Panc1 (cell line): ENCODE measurements at regions not wholly inside any gene's neighbourhood (a gene's known extent, or its start where the extent isn't known, plus 50 kb on each side); places are given as distances from the start of the nearest gene placed in this dataset.

Experiments
- ATAC-seq: fragments of 200-7000 bp; cut with Tn5 transposase; 2 replicates; pipeline ENCODE4 v1.9.1; 2020; ENCODE audit warnings: mild to moderate bottlenecking, moderate library complexity
- BruUV-seq: library from RNA; stranded (reverse); fragments of 400-500 nt; replicated peaks from 2 replicates; lab custom pipeline; 2021; lab: Mats Ljungman, UMichigan
- CTCF ChIA-PET: fragments of 300-600 bp; sonication (Branson Sonifier 250); formaldehyde crosslinking; loops from one replicate; lab custom pipeline; 2022; ENCODE audit warnings: antibody characterized with exemption; lab: Charles Lee
- POLR2A ChIA-PET: fragments of 300-600 bp; sonication (Branson Sonifier 250); formaldehyde crosslinking; loops from one replicate; lab custom pipeline; 2022; ENCODE audit warnings: antibody characterized with exemption; lab: Charles Lee
- DNase-seq: peaks from one replicate; pipeline ENCODE4 v3.0.0-alpha.2; 2010; ENCODE audit warnings: low read depth, low spot score
- H3K27ac ChIP-seq: 2 replicates; pipeline ENCODE4 v1.5.1; 2011; ENCODE audit warnings: mild to moderate bottlenecking, low read length, inconsistent platforms
- H3K27me3 ChIP-seq: fragments of 200-500 bp; sonication (Bioruptor generic); 2 replicates; pipeline ENCODE4 v1.6.0; 2014; ENCODE audit warnings: low read length, inconsistent platforms; ENCODE audit not compliant: control insufficient read depth, insufficient read depth
- H3K36me3 ChIP-seq: fragments of 200-500 bp; sonication (Bioruptor generic); 2 replicates; pipeline ENCODE4 v1.5.1; 2014; ENCODE audit warnings: inconsistent platforms, mild to moderate bottlenecking, low read length, moderate library complexity; ENCODE audit not compliant: control insufficient read depth, insufficient read depth
- H3K4me1 ChIP-seq: 2 replicates; pipeline ENCODE4 v1.5.1; 2011; ENCODE audit warnings: inconsistent platforms, mild to moderate bottlenecking, low read length, moderate library complexity; ENCODE audit not compliant: control insufficient read depth, insufficient read depth
- H3K4me3 ChIP-seq, 2 experiments: 2 replicates each; pipeline ENCODE4 v1.5.1; 2011 to 2012; ENCODE audit warnings: low read depth in 2 of 2, low read length in 2 of 2, mild to moderate bottlenecking in 2 of 2, inconsistent platforms in 1 of 2, moderate library complexity in 1 of 2
- H3K9me3 ChIP-seq: fragments of 200-500 bp; sonication (Bioruptor generic); 2 replicates; pipeline ENCODE4 v1.5.1; 2014; ENCODE audit warnings: low read depth, mild to moderate bottlenecking, inconsistent platforms, low read length, moderate library complexity; ENCODE audit not compliant: control insufficient read depth, insufficient read depth
- POLR2AphosphoS5 ChIP-seq: IDR thresholded peaks from 2 replicates; pipeline ENCODE4 v1.6.1; 2012; ENCODE audit warnings: mild to moderate bottlenecking, low read depth, low read length, moderate library complexity
- SIN3A ChIP-seq: IDR thresholded peaks from 2 replicates; pipeline ENCODE4 v1.6.1; 2012; ENCODE audit warnings: low read depth, mild to moderate bottlenecking, low read length, moderate library complexity, borderline replicate concordance; ENCODE audit not compliant: insufficient read depth
- TCF7L2 ChIP-seq: IDR thresholded peaks from 2 replicates; pipeline ENCODE4 v1.6.1; 2011; ENCODE audit warnings: mild to moderate bottlenecking, low read depth, low read length, inconsistent platforms
- in situ Hi-C: cut with HindIII; loops from 2 replicates; pipeline ENCODE4 v1.10.0; 2016; ENCODE audit warnings: low sequenced_read_pairs, low pct_unique_long_range_greater_than_20kb
- intact Hi-C: fragments of 100-400 bp; cut with micrococcal nuclease; formaldehyde crosslinking; loops from one replicate; pipeline ENCODE4 v1.10.0; 2022; ENCODE audit not compliant: unreplicated experiment
- TF ChIP-seq, protein P1 (sequence below), 2 experiments: IDR thresholded peaks; 2 replicates each; pipeline ENCODE4 v1.6.1; 2011 to 2012; ENCODE audit warnings: low read depth in 2 of 2, control low read depth in 1 of 2, low read length in 1 of 2, mild to moderate bottlenecking in 1 of 2, moderate library complexity in 1 of 2; ENCODE audit not compliant: insufficient read depth in 1 of 2
- TF ChIP-seq, protein P2 (sequence below): fragments of 450-650 bp; IDR thresholded peaks from 2 replicates; pipeline ENCODE4 v1.5.1; 2017; ENCODE audit warnings: mild to moderate bottlenecking

DNA sequence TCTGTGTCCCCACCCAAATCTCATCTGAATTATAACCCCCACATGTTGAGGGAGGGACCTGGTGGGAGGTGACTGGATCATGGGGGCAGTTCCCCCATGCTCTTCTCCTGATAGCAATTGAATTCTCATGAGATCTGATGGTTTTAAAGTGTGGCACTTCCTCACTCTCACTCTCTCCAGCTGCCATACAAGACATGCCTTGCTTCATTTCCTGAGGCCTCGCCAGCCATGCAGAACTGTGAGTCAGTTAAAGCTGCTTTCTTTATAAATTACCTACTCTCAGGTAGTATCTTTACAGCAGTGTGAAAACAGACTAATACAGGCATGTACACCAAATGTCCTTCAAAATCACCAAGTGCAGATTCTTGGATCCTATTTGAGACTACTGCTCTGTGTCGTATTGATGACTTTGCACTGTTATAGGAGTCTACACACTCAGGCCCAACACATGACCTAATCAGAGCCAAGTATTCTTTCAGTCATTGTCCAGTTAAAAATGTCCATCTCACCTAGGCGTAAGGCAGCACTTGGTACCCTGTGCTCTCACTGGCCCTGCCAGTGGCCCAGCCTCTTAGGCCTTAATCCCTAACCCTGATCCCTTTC is 52.8 kb upstream of the UST start:
- Histone ChIP-seq H3K4me1 (no peaks in the 10 kb centered on the region), H3K27ac (no peak overlapping the region), H3K9me3 (no peaks in the 10 kb centered on the region), H3K27me3 (no peaks in the 10 kb centered on the region), H3K4me3 (no peak overlapping the region), H3K36me3 (no peaks in the 10 kb centered on the region)
- DNase-seq (no peak), ATAC-seq (no peak)
- no TSS peak for BruUV-seq
- intact Hi-C loops = no loop called here
- TF ChIP-seq, protein P1, sequence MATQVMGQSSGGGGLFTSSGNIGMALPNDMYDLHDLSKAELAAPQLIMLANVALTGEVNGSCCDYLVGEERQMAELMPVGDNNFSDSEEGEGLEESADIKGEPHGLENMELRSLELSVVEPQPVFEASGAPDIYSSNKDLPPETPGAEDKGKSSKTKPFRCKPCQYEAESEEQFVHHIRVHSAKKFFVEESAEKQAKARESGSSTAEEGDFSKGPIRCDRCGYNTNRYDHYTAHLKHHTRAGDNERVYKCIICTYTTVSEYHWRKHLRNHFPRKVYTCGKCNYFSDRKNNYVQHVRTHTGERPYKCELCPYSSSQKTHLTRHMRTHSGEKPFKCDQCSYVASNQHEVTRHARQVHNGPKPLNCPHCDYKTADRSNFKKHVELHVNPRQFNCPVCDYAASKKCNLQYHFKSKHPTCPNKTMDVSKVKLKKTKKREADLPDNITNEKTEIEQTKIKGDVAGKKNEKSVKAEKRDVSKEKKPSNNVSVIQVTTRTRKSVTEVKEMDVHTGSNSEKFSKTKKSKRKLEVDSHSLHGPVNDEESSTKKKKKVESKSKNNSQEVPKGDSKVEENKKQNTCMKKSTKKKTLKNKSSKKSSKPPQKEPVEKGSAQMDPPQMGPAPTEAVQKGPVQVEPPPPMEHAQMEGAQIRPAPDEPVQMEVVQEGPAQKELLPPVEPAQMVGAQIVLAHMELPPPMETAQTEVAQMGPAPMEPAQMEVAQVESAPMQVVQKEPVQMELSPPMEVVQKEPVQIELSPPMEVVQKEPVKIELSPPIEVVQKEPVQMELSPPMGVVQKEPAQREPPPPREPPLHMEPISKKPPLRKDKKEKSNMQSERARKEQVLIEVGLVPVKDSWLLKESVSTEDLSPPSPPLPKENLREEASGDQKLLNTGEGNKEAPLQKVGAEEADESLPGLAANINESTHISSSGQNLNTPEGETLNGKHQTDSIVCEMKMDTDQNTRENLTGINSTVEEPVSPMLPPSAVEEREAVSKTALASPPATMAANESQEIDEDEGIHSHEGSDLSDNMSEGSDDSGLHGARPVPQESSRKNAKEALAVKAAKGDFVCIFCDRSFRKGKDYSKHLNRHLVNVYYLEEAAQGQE (IDR thresholded peaks at IDR 0.05; ENCODE audit: insufficient read depth in 1 of 2, low read depth in 2 of 2, low read length in 1 of 2) = no peak
- TF ChIP-seq TCF7L2 (no peak), POLR2AphosphoS5 (no peak), SIN3A (no peak)
- TF ChIP-seq, protein P2, sequence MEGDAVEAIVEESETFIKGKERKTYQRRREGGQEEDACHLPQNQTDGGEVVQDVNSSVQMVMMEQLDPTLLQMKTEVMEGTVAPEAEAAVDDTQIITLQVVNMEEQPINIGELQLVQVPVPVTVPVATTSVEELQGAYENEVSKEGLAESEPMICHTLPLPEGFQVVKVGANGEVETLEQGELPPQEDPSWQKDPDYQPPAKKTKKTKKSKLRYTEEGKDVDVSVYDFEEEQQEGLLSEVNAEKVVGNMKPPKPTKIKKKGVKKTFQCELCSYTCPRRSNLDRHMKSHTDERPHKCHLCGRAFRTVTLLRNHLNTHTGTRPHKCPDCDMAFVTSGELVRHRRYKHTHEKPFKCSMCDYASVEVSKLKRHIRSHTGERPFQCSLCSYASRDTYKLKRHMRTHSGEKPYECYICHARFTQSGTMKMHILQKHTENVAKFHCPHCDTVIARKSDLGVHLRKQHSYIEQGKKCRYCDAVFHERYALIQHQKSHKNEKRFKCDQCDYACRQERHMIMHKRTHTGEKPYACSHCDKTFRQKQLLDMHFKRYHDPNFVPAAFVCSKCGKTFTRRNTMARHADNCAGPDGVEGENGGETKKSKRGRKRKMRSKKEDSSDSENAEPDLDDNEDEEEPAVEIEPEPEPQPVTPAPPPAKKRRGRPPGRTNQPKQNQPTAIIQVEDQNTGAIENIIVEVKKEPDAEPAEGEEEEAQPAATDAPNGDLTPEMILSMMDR = no peak
- POLR2A ChIA-PET = no interaction called here
- in situ Hi-C loops = no loop called here
- CTCF ChIA-PET = no interaction called here
